Panc1 (cell line): ENCODE measurements at regions not wholly inside any gene's neighbourhood (a gene's known extent, or its start where the extent isn't known, plus 50 kb on each side); places are given as distances from the start of the nearest gene placed in this dataset.

Experiments
- ATAC-seq: fragments of 200-7000 bp; cut with Tn5 transposase; 2 replicates; pipeline ENCODE4 v1.9.1; 2020; ENCODE audit warnings: mild to moderate bottlenecking, moderate library complexity
- BruUV-seq: library from RNA; stranded (reverse); fragments of 400-500 nt; replicated peaks from 2 replicates; lab custom pipeline; 2021; lab: Mats Ljungman, UMichigan
- CTCF ChIA-PET: fragments of 300-600 bp; sonication (Branson Sonifier 250); formaldehyde crosslinking; loops from one replicate; lab custom pipeline; 2022; ENCODE audit warnings: antibody characterized with exemption; lab: Charles Lee
- POLR2A ChIA-PET: fragments of 300-600 bp; sonication (Branson Sonifier 250); formaldehyde crosslinking; loops from one replicate; lab custom pipeline; 2022; ENCODE audit warnings: antibody characterized with exemption; lab: Charles Lee
- DNase-seq: peaks from one replicate; pipeline ENCODE4 v3.0.0-alpha.2; 2010; ENCODE audit warnings: low read depth, low spot score
- H3K27ac ChIP-seq: 2 replicates; pipeline ENCODE4 v1.5.1; 2011; ENCODE audit warnings: mild to moderate bottlenecking, low read length, inconsistent platforms
- H3K27me3 ChIP-seq: fragments of 200-500 bp; sonication (Bioruptor generic); 2 replicates; pipeline ENCODE4 v1.6.0; 2014; ENCODE audit warnings: low read length, inconsistent platforms; ENCODE audit not compliant: control insufficient read depth, insufficient read depth
- H3K36me3 ChIP-seq: fragments of 200-500 bp; sonication (Bioruptor generic); 2 replicates; pipeline ENCODE4 v1.5.1; 2014; ENCODE audit warnings: inconsistent platforms, mild to moderate bottlenecking, low read length, moderate library complexity; ENCODE audit not compliant: control insufficient read depth, insufficient read depth
- H3K4me1 ChIP-seq: 2 replicates; pipeline ENCODE4 v1.5.1; 2011; ENCODE audit warnings: inconsistent platforms, mild to moderate bottlenecking, low read length, moderate library complexity; ENCODE audit not compliant: control insufficient read depth, insufficient read depth
- H3K4me3 ChIP-seq, 2 experiments: 2 replicates each; pipeline ENCODE4 v1.5.1; 2011 to 2012; ENCODE audit warnings: low read depth in 2 of 2, low read length in 2 of 2, mild to moderate bottlenecking in 2 of 2, inconsistent platforms in 1 of 2, moderate library complexity in 1 of 2
- H3K9me3 ChIP-seq: fragments of 200-500 bp; sonication (Bioruptor generic); 2 replicates; pipeline ENCODE4 v1.5.1; 2014; ENCODE audit warnings: low read depth, mild to moderate bottlenecking, inconsistent platforms, low read length, moderate library complexity; ENCODE audit not compliant: control insufficient read depth, insufficient read depth
- CTCF ChIP-seq: fragments of 450-650 bp; IDR thresholded peaks from 2 replicates; pipeline ENCODE4 v1.5.1; 2017; ENCODE audit warnings: mild to moderate bottlenecking
- POLR2AphosphoS5 ChIP-seq: IDR thresholded peaks from 2 replicates; pipeline ENCODE4 v1.6.1; 2012; ENCODE audit warnings: mild to moderate bottlenecking, low read depth, low read length, moderate library complexity
- SIN3A ChIP-seq: IDR thresholded peaks from 2 replicates; pipeline ENCODE4 v1.6.1; 2012; ENCODE audit warnings: low read depth, mild to moderate bottlenecking, low read length, moderate library complexity, borderline replicate concordance; ENCODE audit not compliant: insufficient read depth
- TCF7L2 ChIP-seq: IDR thresholded peaks from 2 replicates; pipeline ENCODE4 v1.6.1; 2011; ENCODE audit warnings: mild to moderate bottlenecking, low read depth, low read length, inconsistent platforms
- in situ Hi-C: cut with HindIII; loops from 2 replicates; pipeline ENCODE4 v1.10.0; 2016; ENCODE audit warnings: low sequenced_read_pairs, low pct_unique_long_range_greater_than_20kb
- intact Hi-C: fragments of 100-400 bp; cut with micrococcal nuclease; formaldehyde crosslinking; loops from one replicate; pipeline ENCODE4 v1.10.0; 2022; ENCODE audit not compliant: unreplicated experiment
- TF ChIP-seq, protein P1 (sequence below), 2 experiments: IDR thresholded peaks; 2 replicates each; pipeline ENCODE4 v1.6.1; 2011 to 2012; ENCODE audit warnings: low read depth in 2 of 2, control low read depth in 1 of 2, low read length in 1 of 2, mild to moderate bottlenecking in 1 of 2, moderate library complexity in 1 of 2; ENCODE audit not compliant: insufficient read depth in 1 of 2

GRCh38 chr2:88265352-88266303 lies 95.5 kb downstream of the THNSL2 start:
- BruUV-seq, result no TSS peak
- no peaks in the 10 kb centered on the region for H3K4me1 ChIP-seq
- H3K4me3 ChIP-seq, result no peak overlapping the region
- no peaks in the 10 kb centered on the region for H3K9me3 ChIP-seq
- intact Hi-C loops, result no loop called here
- ATAC-seq, result no peak
- in situ Hi-C loops, result no loop called here
- no peaks in the 10 kb centered on the region for H3K36me3 ChIP-seq
- TF ChIP-seq SIN3A, result no peak
- TF ChIP-seq POLR2AphosphoS5, result no peak
- TF ChIP-seq, protein P1, sequence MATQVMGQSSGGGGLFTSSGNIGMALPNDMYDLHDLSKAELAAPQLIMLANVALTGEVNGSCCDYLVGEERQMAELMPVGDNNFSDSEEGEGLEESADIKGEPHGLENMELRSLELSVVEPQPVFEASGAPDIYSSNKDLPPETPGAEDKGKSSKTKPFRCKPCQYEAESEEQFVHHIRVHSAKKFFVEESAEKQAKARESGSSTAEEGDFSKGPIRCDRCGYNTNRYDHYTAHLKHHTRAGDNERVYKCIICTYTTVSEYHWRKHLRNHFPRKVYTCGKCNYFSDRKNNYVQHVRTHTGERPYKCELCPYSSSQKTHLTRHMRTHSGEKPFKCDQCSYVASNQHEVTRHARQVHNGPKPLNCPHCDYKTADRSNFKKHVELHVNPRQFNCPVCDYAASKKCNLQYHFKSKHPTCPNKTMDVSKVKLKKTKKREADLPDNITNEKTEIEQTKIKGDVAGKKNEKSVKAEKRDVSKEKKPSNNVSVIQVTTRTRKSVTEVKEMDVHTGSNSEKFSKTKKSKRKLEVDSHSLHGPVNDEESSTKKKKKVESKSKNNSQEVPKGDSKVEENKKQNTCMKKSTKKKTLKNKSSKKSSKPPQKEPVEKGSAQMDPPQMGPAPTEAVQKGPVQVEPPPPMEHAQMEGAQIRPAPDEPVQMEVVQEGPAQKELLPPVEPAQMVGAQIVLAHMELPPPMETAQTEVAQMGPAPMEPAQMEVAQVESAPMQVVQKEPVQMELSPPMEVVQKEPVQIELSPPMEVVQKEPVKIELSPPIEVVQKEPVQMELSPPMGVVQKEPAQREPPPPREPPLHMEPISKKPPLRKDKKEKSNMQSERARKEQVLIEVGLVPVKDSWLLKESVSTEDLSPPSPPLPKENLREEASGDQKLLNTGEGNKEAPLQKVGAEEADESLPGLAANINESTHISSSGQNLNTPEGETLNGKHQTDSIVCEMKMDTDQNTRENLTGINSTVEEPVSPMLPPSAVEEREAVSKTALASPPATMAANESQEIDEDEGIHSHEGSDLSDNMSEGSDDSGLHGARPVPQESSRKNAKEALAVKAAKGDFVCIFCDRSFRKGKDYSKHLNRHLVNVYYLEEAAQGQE (IDR thresholded peaks at IDR 0.05; ENCODE audit: insufficient read depth in 1 of 2, low read depth in 2 of 2, low read length in 1 of 2), result no peak
- no peak for TF ChIP-seq CTCF
- TF ChIP-seq TCF7L2, result no peak
- POLR2A ChIA-PET, result no interaction called here
- peak; percentile 30 for DNase-seq
- peaks cover 9% of the 10 kb centered on the region for H3K27me3 ChIP-seq
- CTCF ChIA-PET, result no interaction called here
- H3K27ac ChIP-seq, result no peak overlapping the region

GRCh38 chr2:88263861-88264260 lies 93.7 kb downstream of the THNSL2 start:
- Histone ChIP-seq H3K27me3 (peaks cover 19% of the 10 kb centered on the region), H3K4me1 (no peaks in the 10 kb centered on the region), H3K27ac (no peak overlapping the region), H3K9me3 (no peaks in the 10 kb centered on the region), H3K4me3 (no peak overlapping the region), H3K36me3 (no peaks in the 10 kb centered on the region)
- intact Hi-C loops, result no loop called here
- ATAC-seq, result no peak
- DNase-seq, result no peak
- TF ChIP-seq, protein P1 (IDR thresholded peaks at IDR 0.05; ENCODE audit: insufficient read depth in 1 of 2, low read depth in 2 of 2, low read length in 1 of 2), result no peak
- POLR2A ChIA-PET, result interaction anchor here (0.7 kb wide), 1 partner anchor 11 kb away, joined by 4 read pairs; no protein-coding TSS in a partner anchor
- no TSS peak for BruUV-seq
- in situ Hi-C loops, result no loop called here
- CTCF ChIA-PET, result no interaction called here
